Trophoblast cell (in vitro differentiated cells and primary cell): ENCODE measurements at regions not wholly inside any gene's neighbourhood (a gene's known extent, or its start where the extent isn't known, plus 50 kb on each side); places are given as distances from the start of the nearest gene placed in this dataset.
"Not testable (repeated sequence)": the region's sequence is repeated elsewhere in the genome, so short reads cannot be mapped to it uniquely, and the experiment has no call there.

ENCODE experiments used
- DNase-seq, 2 donors: peaks; one replicate each; pipeline ENCODE4 v3.0.0-alpha.2; 2016
- H2AFZ ChIP-seq: 2 replicates; pipeline ENCODE4 v1.6.1; 2013; ENCODE audit warnings: low read length, moderate library complexity, mild to moderate bottlenecking; ENCODE audit not compliant: insufficient read depth, poor library complexity
- H2AK5ac ChIP-seq: 2 replicates; pipeline ENCODE4 v1.6.1; 2013; ENCODE audit warnings: mild to moderate bottlenecking, low read length
- H2BK120ac ChIP-seq: 2 replicates; pipeline ENCODE4 v1.6.1; 2013; ENCODE audit warnings: low read length, mild to moderate bottlenecking, moderate library complexity; ENCODE audit not compliant: insufficient read depth, poor library complexity
- H2BK12ac ChIP-seq: 2 replicates; pipeline ENCODE4 v1.6.1; 2013; ENCODE audit warnings: mild to moderate bottlenecking, low read length, moderate library complexity
- H2BK5ac ChIP-seq: 2 replicates; pipeline ENCODE4 v1.6.1; 2013; ENCODE audit warnings: low read length, low read depth, moderate library complexity, mild to moderate bottlenecking; ENCODE audit not compliant: poor library complexity
- H3K14ac ChIP-seq: 2 replicates; pipeline ENCODE4 v1.6.1; 2013; ENCODE audit warnings: mild to moderate bottlenecking, low read length
- H3K18ac ChIP-seq: 2 replicates; pipeline ENCODE4 v1.6.1; 2013; ENCODE audit warnings: mild to moderate bottlenecking, low read length
- H3K23ac ChIP-seq: 2 replicates; pipeline ENCODE4 v1.6.1; 2013; ENCODE audit warnings: low read length
- H3K27ac ChIP-seq: 2 replicates; pipeline ENCODE4 v1.5.1; 2013; ENCODE audit warnings: low read depth, mild to moderate bottlenecking, inconsistent platforms, low read length, moderate library complexity
- H3K27me3 ChIP-seq: 2 replicates; pipeline ENCODE4 v1.6.1; 2013; ENCODE audit warnings: inconsistent platforms, mild to moderate bottlenecking, low read length, moderate library complexity; ENCODE audit not compliant: insufficient read depth
- H3K36me3 ChIP-seq, 2 experiments: 1 replicate in 1 of 2; 2 replicates in 1 of 2; pipeline ENCODE4 v1.6.1; 2013; ENCODE audit warnings: low read length in 2 of 2, mild to moderate bottlenecking in 2 of 2, moderate library complexity in 1 of 2; ENCODE audit not compliant: insufficient read depth in 2 of 2, control insufficient read depth in 1 of 2
- H3K4ac ChIP-seq: 2 replicates; pipeline ENCODE4 v1.6.1; 2013; ENCODE audit warnings: low read depth, mild to moderate bottlenecking, low read length, moderate library complexity
- H3K4me1 ChIP-seq, 2 experiments: 1 replicate in 1 of 2; 2 replicates in 1 of 2; pipeline ENCODE4 v1.6.1; 2013; ENCODE audit warnings: low read length in 2 of 2, mild to moderate bottlenecking in 2 of 2, moderate library complexity in 1 of 2; ENCODE audit not compliant: insufficient read depth in 2 of 2, control insufficient read depth in 1 of 2
- H3K4me2 ChIP-seq: 2 replicates; pipeline ENCODE4 v1.6.1; 2013; ENCODE audit warnings: inconsistent platforms, mild to moderate bottlenecking, low read length, moderate library complexity
- H3K4me3 ChIP-seq: 2 replicates; pipeline ENCODE4 v1.5.1; 2013; ENCODE audit warnings: mild to moderate bottlenecking, low read depth, low read length, inconsistent platforms
- H3K79me1 ChIP-seq: one replicate; pipeline ENCODE4 v1.6.1; 2013; ENCODE audit warnings: low read length
- H3K79me2 ChIP-seq: 2 replicates; pipeline ENCODE4 v1.6.1; 2013; ENCODE audit warnings: low read length, mild to moderate bottlenecking; ENCODE audit not compliant: control insufficient read depth, insufficient read depth, poor library complexity
- H3K9ac ChIP-seq: 2 replicates; pipeline ENCODE4 v1.6.1; 2013; ENCODE audit warnings: mild to moderate bottlenecking, low read length
- H3K9me3 ChIP-seq: 2 replicates; pipeline ENCODE4 v1.6.1; 2013; ENCODE audit warnings: low read depth, mild to moderate bottlenecking, control low read depth, inconsistent platforms, low read length; ENCODE audit not compliant: insufficient read depth
- H4K12ac ChIP-seq: 2 replicates; pipeline ENCODE4 v1.6.1; 2013; ENCODE audit warnings: low read depth, mild to moderate bottlenecking, low read length, moderate library complexity
- H4K8ac ChIP-seq: 2 replicates; pipeline ENCODE4 v1.6.1; 2013; ENCODE audit warnings: low read depth, mild to moderate bottlenecking, low read length, moderate library complexity
- H4K91ac ChIP-seq: one replicate; pipeline ENCODE4 v1.6.1; 2013; ENCODE audit warnings: low read depth, mild to moderate bottlenecking, low read length, moderate library complexity
- whole genome bisulfite sequencing: extraction: QIAGEN DNeasy Blood & Tissue Kit; methylation state at CpG from one replicate; pipeline ENCODE4 v1.1.7; 2013; ENCODE audit warnings: missing lambda C conversion rate; ENCODE audit not compliant: insufficient read length, insufficient coverage; ENCODE audit errors: extremely low coverage; 5-methylcytosine and 5-hydroxymethylcytosine counted together

- Histone ChIP-seq H3K4me2 (no peak overlapping the region), H2AK5ac (no peak overlapping the region), H3K4me3 (no peak overlapping the region), H4K12ac (no peak overlapping the region), H3K79me2 (no peaks in the 10 kb centered on the region), H3K79me1 (no peaks in the 10 kb centered on the region), H3K36me3 (peaks cover 0 to 2% of the 10 kb centered on the region in 2 experiments), H2BK5ac (no peak overlapping the region), H3K14ac (no peak overlapping the region), H4K8ac (no peak overlapping the region), H4K91ac (no peak overlapping the region), H2BK120ac (no peak overlapping the region), H2BK12ac (no peak overlapping the region), H3K27me3 (no peaks in the 10 kb centered on the region), H3K18ac (no peak overlapping the region), H3K27ac (no peak overlapping the region), H3K4ac (no peak overlapping the region), H3K4me1 (peaks cover 0 to 2% of the 10 kb centered on the region in 2 experiments), H3K9ac (no peak overlapping the region), H2AFZ (no peak overlapping the region), H3K23ac (no peak overlapping the region), H3K9me3 (no peaks in the 10 kb centered on the region)
- peak; percentile 30 to 85 for DNase-seq
- no CpG with 5 or more reads among the region's 3 CpGs for WGBS
These were observed 122.6 kb upstream of the STK17B start for GRCh38 chr2:196293751-196294515.

DNA sequence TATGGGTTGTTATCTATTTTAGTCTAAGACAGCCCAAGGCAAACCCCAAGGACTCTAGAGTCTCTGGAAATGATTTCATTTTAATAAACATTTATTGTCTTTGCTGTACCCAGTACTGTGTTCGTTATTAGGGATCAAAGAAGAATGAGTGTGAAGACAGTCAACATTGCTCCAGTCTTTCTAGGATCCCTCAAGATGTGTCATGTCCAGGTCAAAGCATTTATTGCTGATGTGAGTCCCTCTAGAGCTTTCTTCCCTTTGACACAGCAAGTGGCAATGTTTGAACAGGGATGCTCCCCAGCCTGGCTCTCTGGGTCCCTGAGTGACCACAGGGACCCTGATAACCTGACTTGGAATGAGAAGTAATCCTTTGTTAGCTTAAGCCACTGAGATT lies 123.1 kb upstream of the STK17B start:
- Histone ChIP-seq H2BK12ac (no peak overlapping the region), H3K79me1 (no peaks in the 10 kb centered on the region), H3K27me3 (no peaks in the 10 kb centered on the region), H3K14ac (no peak overlapping the region), H4K8ac (no peak overlapping the region), H3K9me3 (no peaks in the 10 kb centered on the region), H3K23ac (no peak overlapping the region), H3K4ac (no peak overlapping the region), H3K18ac (no peak overlapping the region), H2AK5ac (no peak overlapping the region), H3K4me3 (no peak overlapping the region), H2BK5ac (no peak overlapping the region), H3K79me2 (no peaks in the 10 kb centered on the region), H3K27ac (no peak overlapping the region), H3K4me2 (no peak overlapping the region), H3K4me1 (peaks cover 0 to 2% of the 10 kb centered on the region in 2 experiments), H4K91ac (no peak overlapping the region), H2AFZ (no peak overlapping the region), H3K9ac (no peak overlapping the region), H4K12ac (no peak overlapping the region), H3K36me3 (peaks cover 0 to 2% of the 10 kb centered on the region in 2 experiments), H2BK120ac (no peak overlapping the region)
- no CpG with 5 or more reads among the region's 1 CpG for WGBS
- no peak for DNase-seq

DNA sequence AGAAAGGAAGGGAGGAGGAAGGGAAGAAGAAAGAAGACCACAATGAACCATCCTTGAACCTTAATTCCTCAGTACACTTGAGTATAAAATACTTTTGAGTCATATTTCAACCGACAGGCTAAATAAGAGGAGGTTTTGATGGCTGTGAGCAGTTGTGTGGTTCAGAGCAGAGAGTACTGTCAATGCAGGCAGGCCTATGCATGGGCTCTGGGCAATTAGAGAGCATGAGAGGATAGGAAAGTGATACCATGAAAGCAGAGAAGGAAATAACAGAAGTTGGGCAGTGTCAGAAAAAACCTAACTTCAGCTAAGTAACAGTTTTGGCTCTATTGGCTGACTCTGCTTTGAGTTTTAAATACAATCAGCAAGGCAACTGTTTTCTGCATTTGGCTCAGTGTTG lies 123.6 kb upstream of the STK17B start:
- no peak overlapping the region for H3K27ac ChIP-seq
- no peak overlapping the region for H2BK12ac ChIP-seq
- peaks cover 0 to 2% of the 10 kb centered on the region in 2 experiments for H3K4me1 ChIP-seq
- no peaks in the 10 kb centered on the region for H3K79me1 ChIP-seq
- H3K4me3 ChIP-seq: no peak overlapping the region
- no peak overlapping the region for H3K4me2 ChIP-seq
- no peak for DNase-seq
- no peaks in the 10 kb centered on the region for H3K79me2 ChIP-seq
- H3K4ac ChIP-seq: no peak overlapping the region
- no peaks in the 10 kb centered on the region for H3K9me3 ChIP-seq
- H2AFZ ChIP-seq: no peak overlapping the region
- no peak overlapping the region for H3K14ac ChIP-seq
- H2BK5ac ChIP-seq: no peak overlapping the region
- H3K36me3 ChIP-seq: peaks cover 0 to 2% of the 10 kb centered on the region in 2 experiments
- no peak overlapping the region for H3K18ac ChIP-seq
- no peak overlapping the region for H4K91ac ChIP-seq
- no peak overlapping the region for H4K8ac ChIP-seq
- H2AK5ac ChIP-seq: no peak overlapping the region
- no peak overlapping the region for H4K12ac ChIP-seq
- no CpG with 5 or more reads among the region's 1 CpG for WGBS
- H2BK120ac ChIP-seq: no peak overlapping the region
- H3K23ac ChIP-seq: no peak overlapping the region
- no peak overlapping the region for H3K9ac ChIP-seq
- H3K27me3 ChIP-seq: no peaks in the 10 kb centered on the region

DNA sequence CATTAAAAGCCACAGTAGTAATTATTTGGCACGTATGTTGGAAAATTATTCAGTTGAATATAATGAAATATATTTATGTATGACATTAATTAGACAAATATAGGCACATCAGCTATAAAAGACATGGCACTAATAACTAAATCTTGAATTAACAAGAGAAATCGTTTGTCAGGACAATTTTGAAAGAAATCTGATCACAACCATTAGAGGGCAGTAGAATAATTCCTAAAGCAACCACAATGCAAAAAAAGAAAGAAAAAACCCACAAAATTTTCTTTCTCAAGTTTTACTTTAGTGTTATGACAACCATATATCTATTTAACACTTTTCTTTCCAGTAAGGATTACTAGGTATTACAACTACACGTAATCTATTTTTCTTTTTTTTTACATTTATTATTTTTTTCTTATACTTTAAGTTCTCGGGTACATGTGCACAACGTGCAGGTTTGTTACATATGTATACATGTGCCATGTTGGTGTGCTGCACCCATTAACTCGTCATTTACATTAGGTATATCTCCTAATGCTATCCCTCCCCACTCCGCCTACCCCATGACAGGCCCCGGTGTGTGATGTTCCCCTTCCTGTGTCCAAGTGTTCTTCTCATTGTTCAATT lies 126.8 kb upstream of the STK17B start:
- not testable (repeated sequence) for H4K8ac ChIP-seq, H3K18ac ChIP-seq, H3K36me3 ChIP-seq, H4K12ac ChIP-seq, H4K91ac ChIP-seq, H3K79me2 ChIP-seq, H3K9me3 ChIP-seq, H2AK5ac ChIP-seq, H3K23ac ChIP-seq, H2BK12ac ChIP-seq, H3K4ac ChIP-seq, H3K14ac ChIP-seq, H3K4me1 ChIP-seq, H2BK120ac ChIP-seq, H3K4me3 ChIP-seq, H3K79me1 ChIP-seq, H2BK5ac ChIP-seq, H3K27me3 ChIP-seq, H3K4me2 ChIP-seq, H3K27ac ChIP-seq, H3K9ac ChIP-seq, H2AFZ ChIP-seq
- DNase-seq: peak in 1 of 2 donors; percentile 62
- no CpG with 5 or more reads among the region's 8 CpGs for WGBS
